GM23338 (cell line): ENCODE measurements at regions not wholly inside any gene's neighbourhood (a gene's known extent, or its start where the extent isn't known, plus 50 kb on each side); places are given as distances from the start of the nearest gene placed in this dataset.

Experiments
- ATAC-seq: fragments of 200-7000 bp; cut with Tn5 transposase; 3 replicates; pipeline ENCODE4 v1.9.1; 2020
- DNase-seq: peaks from one replicate; pipeline ENCODE4 v3.0.0-alpha.2; 2015; ENCODE audit warnings: low spot score
- H2AFZ ChIP-seq: fragments of 200-600 bp; sonication (generic); 2 replicates; pipeline ENCODE4 v1.8.0; 2016; ENCODE audit warnings: antibody characterized with exemption, mild to moderate bottlenecking, moderate library complexity
- H3F3A ChIP-seq: fragments of 200-600 bp; sonication (generic); replicated peaks from 2 replicates; pipeline ENCODE4 v1.8.0; 2017; ENCODE audit warnings: antibody characterized with exemption, mixed run types, low read depth
- H3K27ac ChIP-seq: fragments of 200-600 bp; sonication (generic); 2 replicates; pipeline ENCODE4 v1.6.1; 2016; ENCODE audit warnings: low read depth
- H3K27me3 ChIP-seq: fragments of 200-600 bp; sonication (generic); 2 replicates; pipeline ENCODE4 v1.8.0; 2016; ENCODE audit warnings: mild to moderate bottlenecking, mixed run types, moderate library complexity; ENCODE audit not compliant: insufficient read depth
- H3K36me3 ChIP-seq: fragments of 200-600 bp; sonication (generic); 2 replicates; pipeline ENCODE4 v1.8.0; 2016; ENCODE audit warnings: mild to moderate bottlenecking; ENCODE audit not compliant: insufficient read depth
- H3K4me1 ChIP-seq: fragments of 200-600 bp; sonication (generic); 2 replicates; pipeline ENCODE4 v1.8.0; 2016; ENCODE audit warnings: mild to moderate bottlenecking, moderate library complexity; ENCODE audit not compliant: insufficient read depth
- H3K4me2 ChIP-seq: fragments of 200-600 bp; sonication (generic); 2 replicates; pipeline ENCODE4 v1.7.1; 2017; ENCODE audit warnings: mixed run types
- H3K4me3 ChIP-seq: fragments of 200-600 bp; sonication (generic); 2 replicates; pipeline ENCODE4 v1.6.1; 2016; ENCODE audit warnings: mixed run types
- H3K79me2 ChIP-seq: fragments of 200-600 bp; sonication (generic); replicated peaks from 2 replicates; pipeline ENCODE4 v1.8.0; 2017; ENCODE audit warnings: mild to moderate bottlenecking; ENCODE audit not compliant: insufficient read depth
- H3K9me2 ChIP-seq: fragments of 200-600 bp; sonication (generic); 2 replicates; pipeline ENCODE4 v1.8.0; 2017; ENCODE audit not compliant: insufficient read depth
- H4K20me1 ChIP-seq: fragments of 200-600 bp; sonication (generic); replicated peaks from 2 replicates; pipeline ENCODE4 v1.8.0; 2017; ENCODE audit warnings: mild to moderate bottlenecking; ENCODE audit not compliant: insufficient read depth
- H3K27ac Mint-ChIP-seq: 2 replicates; pipeline ENCODE4 v1.8.0; 2020; ENCODE audit warnings: inconsistent platforms, mild to moderate bottlenecking, moderate library complexity, mixed read lengths
- H3K27me3 Mint-ChIP-seq: 3 replicates; pipeline ENCODE4 v1.8.0; 2022; ENCODE audit warnings: low read depth, mild to moderate bottlenecking, moderate library complexity, mixed read lengths, inconsistent platforms; ENCODE audit not compliant: insufficient read depth, poor library complexity
- H3K36me3 Mint-ChIP-seq: 3 replicates; pipeline ENCODE4 v1.8.0; 2021; ENCODE audit warnings: low read depth, mild to moderate bottlenecking, inconsistent platforms, moderate library complexity, mixed read lengths
- H3K4me1 Mint-ChIP-seq: 3 replicates; pipeline ENCODE4 v1.8.0; 2020; ENCODE audit warnings: mild to moderate bottlenecking, inconsistent platforms, mixed read lengths
- H3K4me3 Mint-ChIP-seq: 3 replicates; pipeline ENCODE4 v1.8.0; 2021; ENCODE audit warnings: moderate library complexity, mild to moderate bottlenecking, inconsistent platforms, mixed read lengths
- H3K9me3 Mint-ChIP-seq: 3 replicates; pipeline ENCODE4 v1.8.0; 2020; ENCODE audit warnings: moderate library complexity, mild to moderate bottlenecking, inconsistent platforms, mixed read lengths
- CREB1 ChIP-seq: fragments of 250-450 bp; sonication (Bioruptor Pico); IDR thresholded peaks from 2 replicates; pipeline ENCODE4 v1.5.0; 2020; ENCODE audit warnings: low read depth, mild to moderate bottlenecking, moderate library complexity
- CTCF ChIP-seq, 2 experiments: fragments of 200-600 bp in 1 of 2; sonication (generic) in 1 of 2; conservative IDR thresholded peaks; 2 replicates each; pipeline versions ENCODE4 v1.5.1 to v1.6.1; 2016 to 2017; ENCODE audit warnings: antibody characterized with exemption in 2 of 2, low read depth in 2 of 2, mild to moderate bottlenecking in 2 of 2, moderate library complexity in 1 of 2
- ETS1 ChIP-seq: IDR thresholded peaks from 2 replicates; pipeline ENCODE4 v1.6.1; 2016; ENCODE audit warnings: antibody characterized with exemption
- EZH2 ChIP-seq: fragments of 200-600 bp; sonication (generic); IDR thresholded peaks from one replicate; pipeline ENCODE4 v1.8.0; 2017; ENCODE audit warnings: antibody characterized with exemption, mild to moderate bottlenecking, low read depth; ENCODE audit not compliant: unreplicated experiment
- EZH2phosphoT487 ChIP-seq: fragments of 200-600 bp; sonication (generic); IDR thresholded peaks from one replicate; pipeline ENCODE4 v1.8.1; 2018; ENCODE audit warnings: antibody characterized with exemption; ENCODE audit not compliant: unreplicated experiment
- POLR2AphosphoS5 ChIP-seq: IDR thresholded peaks from 2 replicates; pipeline ENCODE4 v1.6.1; 2016; ENCODE audit warnings: antibody characterized with exemption, low read depth
- STAT1 ChIP-seq: IDR thresholded peaks from one replicate; pipeline ENCODE4 v1.6.1; 2016; ENCODE audit warnings: antibody characterized with exemption; ENCODE audit not compliant: unreplicated experiment
- ZNF114 ChIP-seq: fragments of 250-450 bp; sonication (Bioruptor Pico); IDR thresholded peaks from 2 replicates; pipeline ENCODE4 v1.5.0; 2020; ENCODE audit warnings: mild to moderate bottlenecking, moderate library complexity
- TF ChIP-seq, protein P1 (sequence below): fragments of 250-450 bp; sonication (Bioruptor Pico); IDR thresholded peaks from 2 replicates; pipeline ENCODE4 v1.5.0; 2020; ENCODE audit warnings: mild to moderate bottlenecking, moderate library complexity

DNA sequence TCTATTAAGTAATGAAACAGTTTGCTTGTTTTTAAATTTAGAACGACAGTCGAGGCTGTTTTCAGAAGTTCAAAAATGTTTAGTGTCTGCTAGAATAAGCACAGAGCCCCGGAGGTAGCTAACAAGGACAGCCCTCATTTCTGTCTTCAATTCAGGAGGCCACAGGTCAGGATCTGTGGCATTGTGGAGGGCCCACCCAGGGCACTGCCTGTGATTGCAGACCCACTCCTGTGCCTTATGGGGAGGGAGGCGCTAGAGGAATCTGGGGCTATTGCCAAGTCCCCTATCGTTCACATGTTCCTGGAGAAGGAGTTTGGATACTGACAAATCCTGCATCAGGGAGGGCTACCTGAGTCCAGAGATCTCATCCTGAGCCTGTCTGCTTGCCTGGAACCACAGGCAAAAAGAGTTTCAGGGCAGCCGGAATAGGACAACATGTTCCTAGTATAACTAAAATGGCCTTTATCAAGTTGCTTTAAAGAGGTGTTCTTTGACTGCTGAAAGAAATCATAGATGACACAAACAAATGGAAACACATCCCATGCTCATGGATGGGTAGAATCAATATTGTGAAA lies 141.5 kb upstream of the ROPN1 start:
- H4K20me1 ChIP-seq = no peaks in the 10 kb centered on the region; the same call in 1 of the 2 replicates
- H3K27me3 ChIP-seq = no peaks in the 10 kb centered on the region
- no peaks in the 10 kb centered on the region; the same call in 2 of the 3 replicates for H3K9me3 Mint-ChIP-seq

DNA sequence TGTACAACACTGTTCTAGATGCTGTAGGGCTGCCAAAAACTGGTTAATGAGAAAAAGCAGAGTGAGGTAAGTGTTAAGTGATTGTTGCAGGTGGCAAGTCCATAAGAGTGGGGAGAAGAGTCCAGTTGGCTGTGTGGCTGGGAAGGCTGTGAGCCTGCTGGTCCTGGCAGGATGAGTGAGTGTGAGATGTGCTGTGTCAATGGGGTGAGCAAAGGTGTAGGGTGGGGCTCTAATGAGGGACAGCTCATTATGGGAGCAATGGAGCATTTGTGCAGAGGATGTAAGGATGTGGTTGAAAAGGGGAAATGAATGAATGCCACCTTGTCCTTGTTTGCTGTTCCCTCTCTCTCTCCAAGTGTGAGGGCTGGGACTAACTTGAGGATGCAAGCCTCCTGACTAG lies 145.3 kb upstream of the ROPN1 start:
- Histone ChIP-seq H3K4me1 (no peaks in the 10 kb centered on the region), H2AFZ (no peak overlapping the region), H3K36me3 (no peaks in the 10 kb centered on the region), H3K27ac (no peak overlapping the region), H3K27me3 (no peaks in the 10 kb centered on the region), H3F3A (no peaks in the 10 kb centered on the region), H4K20me1 (no peaks in the 10 kb centered on the region; the same call in 1 of the 2 replicates), H3K4me2 (no peak overlapping the region), H3K4me3 (no peak overlapping the region), H3K79me2 (no peaks in the 10 kb centered on the region), H3K9me2 (0 out of 2 replicates have a peak, but pooled peaks cover 3% of the 10 kb centered on the region)
- H3K27ac Mint-ChIP-seq = no peak overlapping the region
- no peaks in the 10 kb centered on the region; the same call in 2 of the 3 replicates for H3K9me3 Mint-ChIP-seq
- DNase-seq (no peak), ATAC-seq (no peak)
- H3K27me3 Mint-ChIP-seq = peaks cover 2% of the 10 kb centered on the region
- no peak overlapping the region for H3K4me3 Mint-ChIP-seq
- H3K4me1 Mint-ChIP-seq = peaks cover 14% of the 10 kb centered on the region
- no peaks in the 10 kb centered on the region for H3K36me3 Mint-ChIP-seq
- no peak for TF ChIP-seq CREB1 (CRISPR knock-in tag)
- no peak for TF ChIP-seq CTCF (conservative IDR thresholded peaks at IDR 0.05; ENCODE audit: low read depth in 2 of 2)
- TF ChIP-seq, protein P1, sequence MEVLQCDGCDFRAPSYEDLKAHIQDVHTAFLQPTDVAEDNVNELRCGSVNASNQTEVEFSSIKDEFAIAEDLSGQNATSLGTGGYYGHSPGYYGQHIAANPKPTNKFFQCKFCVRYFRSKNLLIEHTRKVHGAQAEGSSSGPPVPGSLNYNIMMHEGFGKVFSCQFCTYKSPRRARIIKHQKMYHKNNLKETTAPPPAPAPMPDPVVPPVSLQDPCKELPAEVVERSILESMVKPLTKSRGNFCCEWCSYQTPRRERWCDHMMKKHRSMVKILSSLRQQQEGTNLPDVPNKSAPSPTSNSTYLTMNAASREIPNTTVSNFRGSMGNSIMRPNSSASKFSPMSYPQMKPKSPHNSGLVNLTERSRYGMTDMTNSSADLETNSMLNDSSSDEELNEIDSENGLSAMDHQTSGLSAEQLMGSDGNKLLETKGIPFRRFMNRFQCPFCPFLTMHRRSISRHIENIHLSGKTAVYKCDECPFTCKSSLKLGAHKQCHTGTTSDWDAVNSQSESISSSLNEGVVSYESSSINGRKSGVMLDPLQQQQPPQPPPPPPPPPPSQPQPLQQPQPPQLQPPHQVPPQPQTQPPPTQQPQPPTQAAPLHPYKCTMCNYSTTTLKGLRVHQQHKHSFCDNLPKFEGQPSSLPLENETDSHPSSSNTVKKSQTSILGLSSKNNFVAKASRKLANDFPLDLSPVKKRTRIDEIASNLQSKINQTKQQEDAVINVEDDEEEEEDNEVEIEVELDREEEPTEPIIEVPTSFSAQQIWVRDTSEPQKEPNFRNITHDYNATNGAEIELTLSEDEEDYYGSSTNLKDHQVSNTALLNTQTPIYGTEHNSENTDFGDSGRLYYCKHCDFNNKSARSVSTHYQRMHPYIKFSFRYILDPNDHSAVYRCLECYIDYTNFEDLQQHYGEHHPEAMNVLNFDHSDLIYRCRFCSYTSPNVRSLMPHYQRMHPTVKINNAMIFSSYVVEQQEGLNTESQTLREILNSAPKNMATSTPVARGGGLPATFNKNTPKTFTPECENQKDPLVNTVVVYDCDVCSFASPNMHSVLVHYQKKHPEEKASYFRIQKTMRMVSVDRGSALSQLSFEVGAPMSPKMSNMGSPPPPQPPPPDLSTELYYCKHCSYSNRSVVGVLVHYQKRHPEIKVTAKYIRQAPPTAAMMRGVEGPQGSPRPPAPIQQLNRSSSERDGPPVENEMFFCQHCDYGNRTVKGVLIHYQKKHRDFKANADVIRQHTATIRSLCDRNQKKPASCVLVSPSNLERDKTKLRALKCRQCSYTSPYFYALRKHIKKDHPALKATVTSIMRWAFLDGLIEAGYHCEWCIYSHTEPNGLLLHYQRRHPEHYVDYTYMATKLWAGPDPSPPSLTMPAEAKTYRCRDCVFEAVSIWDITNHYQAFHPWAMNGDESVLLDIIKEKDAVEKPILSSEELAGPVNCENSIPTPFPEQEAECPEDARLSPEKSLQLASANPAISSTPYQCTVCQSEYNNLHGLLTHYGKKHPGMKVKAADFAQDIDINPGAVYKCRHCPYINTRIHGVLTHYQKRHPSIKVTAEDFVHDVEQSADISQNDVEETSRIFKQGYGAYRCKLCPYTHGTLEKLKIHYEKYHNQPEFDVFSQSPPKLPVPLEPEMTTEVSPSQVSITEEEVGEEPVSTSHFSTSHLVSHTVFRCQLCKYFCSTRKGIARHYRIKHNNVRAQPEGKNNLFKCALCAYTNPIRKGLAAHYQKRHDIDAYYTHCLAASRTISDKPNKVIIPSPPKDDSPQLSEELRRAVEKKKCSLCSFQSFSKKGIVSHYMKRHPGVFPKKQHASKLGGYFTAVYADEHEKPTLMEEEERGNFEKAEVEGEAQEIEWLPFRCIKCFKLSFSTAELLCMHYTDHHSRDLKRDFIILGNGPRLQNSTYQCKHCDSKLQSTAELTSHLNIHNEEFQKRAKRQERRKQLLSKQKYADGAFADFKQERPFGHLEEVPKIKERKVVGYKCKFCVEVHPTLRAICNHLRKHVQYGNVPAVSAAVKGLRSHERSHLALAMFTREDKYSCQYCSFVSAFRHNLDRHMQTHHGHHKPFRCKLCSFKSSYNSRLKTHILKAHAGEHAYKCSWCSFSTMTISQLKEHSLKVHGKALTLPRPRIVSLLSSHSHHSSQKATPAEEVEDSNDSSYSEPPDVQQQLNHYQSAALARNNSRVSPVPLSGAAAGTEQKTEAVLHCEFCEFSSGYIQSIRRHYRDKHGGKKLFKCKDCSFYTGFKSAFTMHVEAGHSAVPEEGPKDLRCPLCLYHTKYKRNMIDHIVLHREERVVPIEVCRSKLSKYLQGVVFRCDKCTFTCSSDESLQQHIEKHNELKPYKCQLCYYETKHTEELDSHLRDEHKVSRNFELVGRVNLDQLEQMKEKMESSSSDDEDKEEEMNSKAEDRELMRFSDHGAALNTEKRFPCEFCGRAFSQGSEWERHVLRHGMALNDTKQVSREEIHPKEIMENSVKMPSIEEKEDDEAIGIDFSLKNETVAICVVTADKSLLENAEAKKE (CRISPR knock-in tag) = no peak
- no peak for TF ChIP-seq ETS1
- TF ChIP-seq ZNF114 (CRISPR knock-in tag) = no peak

More for the DNA sequence above, 141.5 kb upstream of the ROPN1 start:
- no peaks in the 10 kb centered on the region for H3F3A ChIP-seq
- H3K9me2 ChIP-seq = peaks cover 9% of the 10 kb centered on the region; the same call in 1 of the 2 replicates
- H3K4me3 ChIP-seq = no peak overlapping the region
- ATAC-seq (no peak; the same call in 2 of the 3 replicates), DNase-seq (no peak)
- no peak overlapping the region for H3K27ac Mint-ChIP-seq
- H3K4me2 ChIP-seq = no peak overlapping the region
- no peaks in the 10 kb centered on the region for H3K79me2 ChIP-seq
- H3K36me3 ChIP-seq = no peaks in the 10 kb centered on the region
- H3K36me3 Mint-ChIP-seq = no peaks in the 10 kb centered on the region
- no peak overlapping the region for H2AFZ ChIP-seq
- H3K27me3 Mint-ChIP-seq = peaks cover 2% of the 10 kb centered on the region
- no peaks in the 10 kb centered on the region for H3K4me1 ChIP-seq
- H3K27ac ChIP-seq = no peak overlapping the region
- no peak overlapping the region for H3K4me3 Mint-ChIP-seq
- no peak for TF ChIP-seq EZH2phosphoT487
- no peak for TF ChIP-seq STAT1
- no peak; a peak in 1 of 4 replicates for TF ChIP-seq CTCF (conservative IDR thresholded peaks at IDR 0.05; ENCODE audit: low read depth in 2 of 2)
- no peak for TF ChIP-seq EZH2
- TF ChIP-seq POLR2AphosphoS5 = no peak
- H3K4me1 Mint-ChIP-seq = peaks cover 13% of the 10 kb centered on the region
